Left ventricle myocardium inferior (tissue), 1 donor: ENCODE measurements at regions not wholly inside any gene's neighbourhood (a gene's known extent, or its start where the extent isn't known, plus 50 kb on each side); places are given as distances from the start of the nearest gene placed in this dataset.

ENCODE experiments used
- DNase-seq: peaks from one replicate; pipeline ENCODE4 v3.0.0-alpha.2; 2020
- H3K27ac ChIP-seq: fragments of 200-600 bp; replicated peaks from 2 replicates; pipeline ENCODE4 v1.8.0; 2021
- H3K27me3 ChIP-seq: fragments of 200-600 bp; 2 replicates; pipeline ENCODE4 v1.8.0; 2021; ENCODE audit warnings: low read depth
- H3K36me3 ChIP-seq: fragments of 200-600 bp; 2 replicates; pipeline ENCODE4 v1.8.0; 2021
- H3K4me1 ChIP-seq: fragments of 200-600 bp; 2 replicates; pipeline ENCODE4 v1.8.0; 2021
- H3K4me3 ChIP-seq: fragments of 200-600 bp; 2 replicates; pipeline ENCODE4 v1.8.0; 2021; ENCODE audit warnings: mild to moderate bottlenecking, moderate library complexity
- H3K9me3 ChIP-seq: fragments of 200-600 bp; replicated peaks from 2 replicates; pipeline ENCODE4 v1.8.0; 2021
- CTCF ChIP-seq: fragments of 200-600 bp; IDR thresholded peaks from 2 replicates; pipeline ENCODE4 v1.8.0; 2021; ENCODE audit warnings: antibody characterized with exemption, mild to moderate bottlenecking, borderline replicate concordance
- intact Hi-C: fragments of 100-400 bp; cut with micrococcal nuclease; formaldehyde crosslinking; loops from one replicate; pipeline ENCODE4 v1.11.0; 2022
- donor health status: DM: no; HTN: yes; CAD: no; lungs with severe emphysema.

- H3K27me3 ChIP-seq = no peaks in the 10 kb centered on the region
- intact Hi-C loops = no loop called here
- no peaks in the 10 kb centered on the region for H3K4me1 ChIP-seq
- TF ChIP-seq CTCF = no peak
- H3K4me3 ChIP-seq = no peak overlapping the region
- no peaks in the 10 kb centered on the region for H3K36me3 ChIP-seq
- no peak overlapping the region for H3K27ac ChIP-seq
- no peaks in the 10 kb centered on the region for H3K9me3 ChIP-seq
- DNase-seq = no peak
Observed at GRCh38 chr11:111049131-111049530, 196.4 kb upstream of the POU2AF2 start.

- no peaks in the 10 kb centered on the region for H3K27me3 ChIP-seq
- no peak overlapping the region for H3K27ac ChIP-seq
- no peaks in the 10 kb centered on the region for H3K9me3 ChIP-seq
- TF ChIP-seq CTCF = no peak
- no peaks in the 10 kb centered on the region for H3K36me3 ChIP-seq
- no peaks in the 10 kb centered on the region for H3K4me1 ChIP-seq
- no peak overlapping the region for H3K4me3 ChIP-seq
- intact Hi-C loops = no loop called here
- DNase-seq = no peak
Observed at GRCh38 chr11:111047374-111047773, 198.2 kb upstream of the POU2AF2 start.

GRCh38 chr11:111046291-111046690, 199.2 kb upstream of the POU2AF2 start:
- Histone ChIP-seq H3K9me3 (no peaks in the 10 kb centered on the region), H3K27me3 (no peaks in the 10 kb centered on the region), H3K4me3 (no peak overlapping the region), H3K27ac (peak overlapping the region; percentile 7), H3K36me3 (no peaks in the 10 kb centered on the region), H3K4me1 (no peaks in the 10 kb centered on the region)
- DNase-seq = no peak
- no peak for TF ChIP-seq CTCF
- intact Hi-C loops = no loop called here

GRCh38 chr11:111045874-111046273, 199.7 kb upstream of the POU2AF2 start:
- TF ChIP-seq CTCF = no peak
- H3K4me1 ChIP-seq = no peaks in the 10 kb centered on the region
- H3K4me3 ChIP-seq = no peak overlapping the region
- intact Hi-C loops = no loop called here
- no peaks in the 10 kb centered on the region for H3K27me3 ChIP-seq
- peak overlapping the region; percentile 7 for H3K27ac ChIP-seq
- no peak for DNase-seq
- no peaks in the 10 kb centered on the region for H3K36me3 ChIP-seq
- no peaks in the 10 kb centered on the region for H3K9me3 ChIP-seq

- peak overlapping the region; percentile 7 for H3K27ac ChIP-seq
Observed at GRCh38 chr11:111045407-111045803, 200.1 kb upstream of the POU2AF2 start.

More at GRCh38 chr11:111045407-111045803, 200.1 kb upstream of the POU2AF2 start:
- no peaks in the 10 kb centered on the region for H3K36me3 ChIP-seq
- H3K4me1 ChIP-seq = no peaks in the 10 kb centered on the region
- H3K9me3 ChIP-seq = no peaks in the 10 kb centered on the region
- no peak overlapping the region for H3K4me3 ChIP-seq
- H3K27me3 ChIP-seq = no peaks in the 10 kb centered on the region
- intact Hi-C loops = no loop called here
- TF ChIP-seq CTCF = no peak
- no peak for DNase-seq
